ENCODE measurements at regions not wholly inside any gene's neighbourhood (a gene's known extent, or its start where the extent isn't known, plus 50 kb on each side); places are given as distances from the start of the nearest gene placed in this dataset.

DNA sequence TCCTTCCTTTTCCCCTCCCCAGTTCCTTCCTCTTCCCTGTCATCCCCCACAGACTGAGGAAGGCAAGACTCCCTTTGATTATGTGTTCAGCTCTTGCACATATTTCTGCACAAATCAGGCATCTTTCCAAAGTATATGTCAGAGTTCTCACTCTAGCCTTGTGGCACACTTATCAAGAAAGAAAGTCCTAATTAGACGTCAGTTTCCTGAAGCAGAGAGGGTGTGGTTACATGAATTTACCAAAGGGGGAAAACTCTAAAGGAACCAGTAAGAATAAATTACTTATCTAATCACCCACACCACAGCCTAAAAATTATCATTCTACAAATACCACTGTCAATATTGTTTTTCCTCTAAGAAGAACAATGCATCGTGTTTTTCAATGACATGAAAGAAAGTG lies 120.7 kb upstream of the GRIP1 start:
- Histone ChIP-seq H3K27me3 (no peaks in the 10 kb centered on the region), H3K9me3 (no peaks in the 10 kb centered on the region), H3K4me3 (no peak overlapping the region), H3K27ac (no peak overlapping the region), H3K4me1 (no peaks in the 10 kb centered on the region), H3K36me3 (no peaks in the 10 kb centered on the region)
- 15 to 26% methylated on average over 2 of the region's 2 CpGs for WGBS, 2 donors (ENCODE audit: low coverage in 1 of 2)
- in situ Hi-C loops (cut with MboI; ENCODE audit: low pct_ligation_motif_present in 1 of 4, low pct_unique_long_range_greater_than_20kb in 1 of 4, low sequenced_read_pairs in 3 of 4) (no loop called here), intact Hi-C loops (cut with DNase I; ENCODE audit: low total_unique reads) (no loop called here)
- TF ChIP-seq, protein P1, sequence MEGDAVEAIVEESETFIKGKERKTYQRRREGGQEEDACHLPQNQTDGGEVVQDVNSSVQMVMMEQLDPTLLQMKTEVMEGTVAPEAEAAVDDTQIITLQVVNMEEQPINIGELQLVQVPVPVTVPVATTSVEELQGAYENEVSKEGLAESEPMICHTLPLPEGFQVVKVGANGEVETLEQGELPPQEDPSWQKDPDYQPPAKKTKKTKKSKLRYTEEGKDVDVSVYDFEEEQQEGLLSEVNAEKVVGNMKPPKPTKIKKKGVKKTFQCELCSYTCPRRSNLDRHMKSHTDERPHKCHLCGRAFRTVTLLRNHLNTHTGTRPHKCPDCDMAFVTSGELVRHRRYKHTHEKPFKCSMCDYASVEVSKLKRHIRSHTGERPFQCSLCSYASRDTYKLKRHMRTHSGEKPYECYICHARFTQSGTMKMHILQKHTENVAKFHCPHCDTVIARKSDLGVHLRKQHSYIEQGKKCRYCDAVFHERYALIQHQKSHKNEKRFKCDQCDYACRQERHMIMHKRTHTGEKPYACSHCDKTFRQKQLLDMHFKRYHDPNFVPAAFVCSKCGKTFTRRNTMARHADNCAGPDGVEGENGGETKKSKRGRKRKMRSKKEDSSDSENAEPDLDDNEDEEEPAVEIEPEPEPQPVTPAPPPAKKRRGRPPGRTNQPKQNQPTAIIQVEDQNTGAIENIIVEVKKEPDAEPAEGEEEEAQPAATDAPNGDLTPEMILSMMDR (IDR thresholded peaks at IDR 0.05), result no peak
- no peak for TF ChIP-seq EP300 (IDR thresholded peaks at IDR 0.05; ENCODE audit: low read depth)
- TF ChIP-seq POLR2AphosphoS5 (IDR thresholded peaks at IDR 0.05), result no peak
- no peak for TF ChIP-seq POLR2A (IDR thresholded peaks at IDR 0.05)
- no peak for DNase-seq

DNA sequence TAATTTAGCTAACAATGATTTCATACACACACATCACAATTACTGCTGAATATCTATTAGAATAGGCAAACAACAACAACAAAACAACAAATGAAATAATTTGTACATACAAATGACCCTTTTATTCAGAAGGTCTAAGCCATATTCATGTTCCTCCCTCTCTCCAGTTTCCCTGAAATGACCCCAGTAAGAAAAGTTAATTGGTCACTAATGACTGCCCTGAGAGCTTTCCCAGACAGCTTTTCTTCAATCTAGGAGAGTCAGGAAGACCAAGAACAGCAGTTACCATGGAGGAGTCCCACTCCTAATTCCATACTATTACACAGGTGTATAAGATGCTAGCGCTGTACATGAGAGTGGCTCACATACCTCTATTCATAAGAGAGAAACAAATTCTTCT lies 121.2 kb upstream of the GRIP1 start:
- Histone ChIP-seq H3K36me3 (no peaks in the 10 kb centered on the region), H3K4me1 (no peaks in the 10 kb centered on the region), H3K27ac (no peak overlapping the region), H3K27me3 (no peaks in the 10 kb centered on the region), H3K9me3 (no peaks in the 10 kb centered on the region), H3K4me3 (no peak overlapping the region)
- TF ChIP-seq, protein P1 (IDR thresholded peaks at IDR 0.05), result no peak
- no peak for TF ChIP-seq POLR2AphosphoS5 (IDR thresholded peaks at IDR 0.05)
- TF ChIP-seq EP300 (IDR thresholded peaks at IDR 0.05; ENCODE audit: low read depth), result no peak
- no peak for TF ChIP-seq POLR2A (IDR thresholded peaks at IDR 0.05)
- in situ Hi-C loops (cut with MboI; ENCODE audit: low pct_ligation_motif_present in 1 of 4, low pct_unique_long_range_greater_than_20kb in 1 of 4, low sequenced_read_pairs in 3 of 4) (no loop called here), intact Hi-C loops (cut with DNase I; ENCODE audit: low total_unique reads) (no loop called here)
- no peak for DNase-seq
- WGBS, 2 donors (ENCODE audit: low coverage in 1 of 2), result 85% methylated on average over 1 of the region's 1 CpG; no CpG with 5 or more reads in 1 of the 2 donors

DNA sequence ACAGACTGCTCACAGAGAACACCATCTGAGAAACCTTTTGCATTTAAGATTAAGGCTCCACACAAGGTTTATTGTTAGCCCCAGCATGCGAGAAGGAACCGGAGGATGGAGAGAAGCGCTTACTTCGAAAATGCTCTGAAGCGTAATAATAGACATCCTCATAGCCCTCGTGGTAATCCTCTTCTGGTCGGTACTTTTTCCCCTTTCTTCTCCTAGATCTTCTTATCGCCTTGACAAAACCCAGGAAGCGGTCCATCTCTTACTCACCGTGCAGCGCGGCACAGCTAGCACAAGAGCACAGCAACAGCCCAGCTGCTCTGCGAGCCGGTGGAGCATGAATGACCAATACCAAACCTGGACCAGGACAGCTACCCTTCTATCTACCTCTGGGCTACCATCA lies 125.1 kb upstream of the GRIP1 start:
- in situ Hi-C loops (cut with MboI; ENCODE audit: low pct_ligation_motif_present in 1 of 4, low pct_unique_long_range_greater_than_20kb in 1 of 4, low sequenced_read_pairs in 3 of 4) (no loop called here), intact Hi-C loops (cut with DNase I; ENCODE audit: low total_unique reads) (no loop called here)
- Histone ChIP-seq H3K4me3 (no peak overlapping the region), H3K27me3 (no peaks in the 10 kb centered on the region), H3K9me3 (no peaks in the 10 kb centered on the region), H3K27ac (no peak overlapping the region), H3K4me1 (no peaks in the 10 kb centered on the region), H3K36me3 (no peaks in the 10 kb centered on the region)
- no peak for DNase-seq
- 76 to 77% methylated on average over 9 to 14 of the region's 14 CpGs for WGBS, 2 donors (ENCODE audit: low coverage in 1 of 2)
- TF ChIP-seq, protein P1 (IDR thresholded peaks at IDR 0.05), result no peak
- no peak for TF ChIP-seq EP300 (IDR thresholded peaks at IDR 0.05; ENCODE audit: low read depth)
- no peak for TF ChIP-seq POLR2A (IDR thresholded peaks at IDR 0.05)
- no peak for TF ChIP-seq POLR2AphosphoS5 (IDR thresholded peaks at IDR 0.05)

DNA sequence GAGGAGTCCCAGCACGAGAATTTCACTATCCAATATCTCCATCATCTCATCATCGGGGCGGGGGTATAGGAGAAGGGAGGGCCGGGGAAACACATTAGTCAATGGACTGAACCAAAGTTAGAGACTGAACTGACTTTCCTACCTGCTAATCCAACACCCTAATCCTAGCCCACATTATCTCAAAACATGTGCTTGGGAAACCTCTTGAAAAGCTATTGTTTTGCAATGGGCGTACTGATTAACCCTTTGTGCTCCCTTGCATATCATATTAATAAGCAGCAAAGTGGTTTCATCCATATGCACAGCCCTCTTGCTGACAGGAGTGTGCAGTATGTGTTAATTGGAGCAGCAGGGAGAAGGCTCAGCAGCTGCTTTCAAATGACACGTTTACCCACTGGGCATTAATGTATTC lies 125.7 kb upstream of the GRIP1 start:
- DNase-seq, result no peak
- Histone ChIP-seq H3K27ac (no peak overlapping the region), H3K4me3 (no peak overlapping the region), H3K9me3 (no peaks in the 10 kb centered on the region), H3K27me3 (no peaks in the 10 kb centered on the region), H3K4me1 (no peaks in the 10 kb centered on the region), H3K36me3 (no peaks in the 10 kb centered on the region)
- intact Hi-C loops (cut with DNase I; ENCODE audit: low total_unique reads), result no loop called here
- in situ Hi-C loops (cut with MboI; ENCODE audit: low pct_ligation_motif_present in 1 of 4, low pct_unique_long_range_greater_than_20kb in 1 of 4, low sequenced_read_pairs in 3 of 4), result no loop called here
- 72 to 80% methylated on average over 3 to 6 of the region's 6 CpGs for WGBS, 2 donors (ENCODE audit: low coverage in 1 of 2)
- TF ChIP-seq POLR2A (IDR thresholded peaks at IDR 0.05) (no peak), POLR2AphosphoS5 (IDR thresholded peaks at IDR 0.05) (no peak), EP300 (IDR thresholded peaks at IDR 0.05; ENCODE audit: low read depth) (no peak)
- TF ChIP-seq, protein P1 (IDR thresholded peaks at IDR 0.05), result no peak

All from transverse colon (tissue), 4 donors.